ENCODE measurements at regions not wholly inside any gene's neighbourhood (a gene's known extent, or its start where the extent isn't known, plus 50 kb on each side); places are given as distances from the start of the nearest gene placed in this dataset.

- TF ChIP-seq POLR2AphosphoS5 (IDR thresholded peaks at IDR 0.05): no peak
- no peak for TF ChIP-seq CTCF (IDR thresholded peaks at IDR 0.05)
These were observed 329.0 kb downstream of the DYSF start for GRCh38 chr2:71782323-71782722.

Data from prostate gland (tissue), 2 donors.